ENCODE measurements at regions not wholly inside any gene's neighbourhood (a gene's known extent, or its start where the extent isn't known, plus 50 kb on each side); places are given as distances from the start of the nearest gene placed in this dataset.
A peak's percentile ranks its signal among the peaks of the same experiment; 100 is the strongest.
"Not testable (repeated sequence)": the region's sequence is repeated elsewhere in the genome, so short reads cannot be mapped to it uniquely, and the experiment has no call there.

DNA sequence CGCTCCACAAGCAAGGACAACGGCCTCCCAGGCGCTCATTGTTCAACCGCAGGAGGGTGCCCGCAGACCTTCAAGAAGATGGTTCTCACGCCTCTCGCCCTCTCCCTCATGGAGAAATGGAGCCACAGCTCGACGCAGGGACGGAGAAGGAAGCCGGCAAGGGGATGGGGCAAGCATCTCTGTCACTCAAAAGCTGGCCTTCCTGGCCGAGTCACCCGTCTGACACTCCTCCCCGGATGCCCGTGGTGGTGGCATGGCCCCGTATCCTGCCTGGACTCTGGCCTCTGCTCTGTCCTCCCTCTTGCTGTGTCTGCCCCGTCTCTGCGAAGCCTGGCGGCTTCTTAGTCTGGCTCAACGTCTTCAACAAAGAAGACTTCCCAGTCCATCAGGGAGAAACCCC is 1405.7 kb upstream of the PCDH10 start:
- H3K9me2 ChIP-seq (replicated peaks; ENCODE audit: insufficient read depth); DNase-seq (ENCODE audit: low spot score); H2AFZ ChIP-seq; H3K36me3 ChIP-seq (replicated peaks; ENCODE audit: insufficient read depth, low read depth); H3K4me1 ChIP-seq (ENCODE audit: insufficient read depth); H3K79me2 ChIP-seq; H4K20me1 ChIP-seq (ENCODE audit: insufficient read depth, poor library complexity, severe bottlenecking); H3K4me3 ChIP-seq; H3K27ac ChIP-seq; H3K4me2 ChIP-seq; H3K9me3 ChIP-seq (ENCODE audit: low read depth); H3K27me3 ChIP-seq: not testable (repeated sequence)
- 91% methylated on average over 14 of the region's 20 CpGs for WGBS (ENCODE audit: low lambda C conversion rate, missing lambda C conversion rate)

DNA sequence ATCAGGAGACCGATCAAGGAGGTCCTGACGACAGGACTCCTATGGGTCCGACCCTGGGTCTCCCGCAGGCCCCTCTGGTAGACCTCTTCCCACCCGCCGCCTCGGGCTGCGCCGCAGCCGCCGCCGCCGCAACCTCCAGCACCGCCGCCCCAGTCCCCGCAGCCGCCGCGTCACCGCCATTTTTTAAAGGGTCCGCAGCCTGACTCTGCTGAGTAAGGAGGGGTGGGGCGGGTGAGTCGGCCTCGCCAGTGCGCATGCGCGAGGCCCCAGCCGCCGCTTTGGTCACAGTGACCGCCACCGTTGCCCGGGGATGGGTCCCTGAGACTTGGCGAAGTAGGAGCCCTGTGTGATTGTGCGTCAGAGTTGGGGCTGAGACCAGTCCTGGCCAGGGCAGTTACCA is 1401.9 kb upstream of the PCDH10 start:
- H3K9me2 ChIP-seq (replicated peaks; ENCODE audit: insufficient read depth): not testable (repeated sequence)

DNA sequence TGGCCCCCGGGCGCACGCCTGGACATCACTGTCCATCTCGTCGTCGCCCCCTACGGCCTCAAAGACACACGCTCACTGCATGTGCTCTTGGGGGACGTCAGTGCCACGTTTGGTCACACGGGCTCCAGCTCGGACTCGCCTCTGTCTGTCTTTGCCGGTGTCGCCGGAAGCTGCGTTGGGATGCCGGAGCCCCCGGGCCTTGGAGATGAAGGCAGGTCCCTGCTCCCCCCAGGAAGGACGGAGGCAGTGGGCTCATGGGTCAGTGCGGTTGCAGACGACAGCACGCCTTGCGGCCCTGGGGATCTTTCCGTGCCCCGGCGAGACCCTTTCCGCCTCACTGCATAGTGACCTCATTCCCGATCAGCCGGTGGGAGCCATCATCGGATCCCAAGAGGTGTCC is 1399.9 kb upstream of the PCDH10 start:
- H3K27me3 ChIP-seq; H3K4me3 ChIP-seq; H3K4me1 ChIP-seq (ENCODE audit: insufficient read depth); H3K4me2 ChIP-seq; H4K20me1 ChIP-seq (ENCODE audit: insufficient read depth, poor library complexity, severe bottlenecking); H3K27ac ChIP-seq; DNase-seq (ENCODE audit: low spot score); H3K36me3 ChIP-seq (replicated peaks; ENCODE audit: insufficient read depth, low read depth); H3K9me2 ChIP-seq (replicated peaks; ENCODE audit: insufficient read depth); H2AFZ ChIP-seq; H3K79me2 ChIP-seq; H3K9me3 ChIP-seq (ENCODE audit: low read depth): not testable (repeated sequence)
- WGBS (ENCODE audit: low lambda C conversion rate, missing lambda C conversion rate): 96% methylated on average over 9 of the region's 31 CpGs

More for the DNA sequence above, 1401.9 kb upstream of the PCDH10 start:
- not testable (repeated sequence) for H3K36me3 ChIP-seq (replicated peaks; ENCODE audit: insufficient read depth, low read depth); H3K27me3 ChIP-seq; H3K9me3 ChIP-seq (ENCODE audit: low read depth); H2AFZ ChIP-seq; DNase-seq (ENCODE audit: low spot score); H3K4me3 ChIP-seq; H4K20me1 ChIP-seq (ENCODE audit: insufficient read depth, poor library complexity, severe bottlenecking); H3K27ac ChIP-seq; H3K79me2 ChIP-seq; H3K4me2 ChIP-seq; H3K4me1 ChIP-seq (ENCODE audit: insufficient read depth)
- WGBS (ENCODE audit: low lambda C conversion rate, missing lambda C conversion rate): 96% methylated on average over 24 of the region's 34 CpGs

DNA sequence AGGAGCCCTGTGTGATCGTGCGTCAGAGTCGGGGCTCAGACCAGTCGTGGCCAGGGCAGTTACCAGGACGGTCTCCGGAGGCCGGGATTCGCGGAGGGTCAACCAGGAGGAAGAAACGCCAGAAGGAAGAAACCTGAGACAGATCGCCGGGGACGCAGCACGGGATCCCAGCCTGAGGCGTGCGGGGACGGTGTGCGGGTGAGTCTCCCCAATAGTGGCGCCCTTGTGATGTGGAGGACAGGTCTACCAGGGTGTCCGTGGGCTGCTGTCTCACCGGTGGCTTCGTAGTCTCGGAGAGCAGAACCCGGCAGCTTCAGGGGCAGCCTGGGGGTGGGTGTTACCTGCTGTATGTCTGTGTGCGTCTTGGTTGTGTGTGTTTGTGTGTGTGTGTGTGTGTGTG is 1399.1 kb upstream of the PCDH10 start:
- H3K9me2 ChIP-seq (replicated peaks; ENCODE audit: insufficient read depth); H4K20me1 ChIP-seq (ENCODE audit: insufficient read depth, poor library complexity, severe bottlenecking); H3K4me3 ChIP-seq; H3K27me3 ChIP-seq; H3K9me3 ChIP-seq (ENCODE audit: low read depth); H3K4me2 ChIP-seq; H3K36me3 ChIP-seq (replicated peaks; ENCODE audit: insufficient read depth, low read depth); H2AFZ ChIP-seq; H3K4me1 ChIP-seq (ENCODE audit: insufficient read depth); H3K27ac ChIP-seq; H3K79me2 ChIP-seq: not testable (repeated sequence)
- WGBS (ENCODE audit: low lambda C conversion rate, missing lambda C conversion rate): 96% methylated on average over 17 of the region's 25 CpGs
- peak; percentile 41 for DNase-seq (ENCODE audit: low spot score)

DNA sequence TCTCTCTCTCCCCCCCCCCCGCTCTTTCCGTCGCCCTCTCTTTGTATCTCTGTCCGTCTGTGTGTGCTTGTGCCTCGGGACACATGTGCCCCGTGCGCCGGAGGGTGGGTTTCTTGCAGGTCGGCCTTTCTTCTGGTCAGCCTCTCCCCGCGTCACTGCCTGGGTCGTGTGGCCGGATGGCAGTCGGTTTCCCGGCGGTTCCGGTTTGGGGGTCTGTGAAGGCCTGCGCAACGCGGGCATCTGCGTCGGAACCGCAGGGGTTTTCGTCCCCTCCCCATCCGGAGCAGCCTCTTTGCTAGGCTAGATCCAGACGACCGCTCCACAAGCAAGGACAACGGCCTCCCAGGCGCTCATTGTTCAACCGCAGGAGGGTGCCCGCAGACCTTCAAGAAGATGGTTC is 1398.6 kb upstream of the PCDH10 start:
- H3K4me2 ChIP-seq; H4K20me1 ChIP-seq (ENCODE audit: insufficient read depth, poor library complexity, severe bottlenecking); H3K9me2 ChIP-seq (replicated peaks; ENCODE audit: insufficient read depth); H3K27me3 ChIP-seq; H3K4me1 ChIP-seq (ENCODE audit: insufficient read depth); H3K36me3 ChIP-seq (replicated peaks; ENCODE audit: insufficient read depth, low read depth); H3K27ac ChIP-seq; H3K4me3 ChIP-seq; DNase-seq (ENCODE audit: low spot score); H3K79me2 ChIP-seq; H3K9me3 ChIP-seq (ENCODE audit: low read depth); H2AFZ ChIP-seq: not testable (repeated sequence)
- WGBS (ENCODE audit: low lambda C conversion rate, missing lambda C conversion rate): 95% methylated on average over 26 of the region's 31 CpGs

DNA sequence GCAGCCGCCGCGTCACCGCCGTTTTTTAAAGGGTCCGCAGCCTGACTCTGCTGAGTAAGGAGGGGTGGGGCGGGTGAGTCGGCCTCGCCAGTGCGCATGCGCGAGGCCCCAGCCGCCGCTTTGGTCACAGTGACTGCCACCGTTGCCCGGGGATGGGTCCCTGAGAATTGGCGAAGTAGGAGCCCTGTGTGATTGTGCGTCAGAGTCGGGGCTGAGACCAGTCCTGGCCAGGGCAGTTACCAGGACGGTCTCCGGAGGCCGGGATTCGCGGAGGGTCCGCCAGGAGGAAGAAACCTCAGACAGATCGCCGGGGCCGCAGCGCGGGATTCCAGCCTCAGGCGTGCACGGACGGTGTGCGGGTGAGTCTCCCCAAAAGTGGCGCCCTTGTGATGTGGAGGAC is 1386.9 kb upstream of the PCDH10 start:
- no CpG with 5 or more reads among the region's 35 CpGs for WGBS (ENCODE audit: low lambda C conversion rate, missing lambda C conversion rate)
- not testable (repeated sequence) for DNase-seq (ENCODE audit: low spot score); H3K36me3 ChIP-seq (replicated peaks; ENCODE audit: insufficient read depth, low read depth)

DNA sequence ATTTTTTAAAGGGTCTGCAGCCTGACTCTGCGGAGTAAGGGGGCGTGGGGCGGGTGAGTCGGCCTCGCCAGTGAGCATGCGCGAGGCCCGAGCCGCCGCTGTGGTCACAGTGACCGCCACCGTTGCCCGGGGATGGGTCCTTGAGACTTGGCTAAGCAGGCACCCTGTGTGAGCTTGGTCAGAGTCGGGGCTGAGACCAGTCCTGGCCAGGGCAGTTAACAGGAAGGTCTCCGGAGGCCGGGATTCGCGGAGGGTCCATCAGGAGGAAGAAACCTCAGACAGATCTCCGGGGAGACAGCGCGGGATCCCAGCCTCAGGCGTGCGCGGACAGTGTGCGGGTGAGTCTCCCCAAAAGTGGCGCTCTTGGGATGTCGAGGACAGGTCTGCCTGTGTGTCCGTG is 1384.4 kb upstream of the PCDH10 start:
- Histone ChIP-seq H3K9me3 (ENCODE audit: low read depth) (no peaks in the 10 kb centered on the region), H4K20me1 (ENCODE audit: insufficient read depth, poor library complexity, severe bottlenecking) (no peaks in the 10 kb centered on the region), H3K9me2 (replicated peaks; ENCODE audit: insufficient read depth) (no peaks in the 10 kb centered on the region), H3K79me2 (no peaks in the 10 kb centered on the region), H3K4me1 (ENCODE audit: insufficient read depth) (no peaks in the 10 kb centered on the region), H3K27ac (no peak overlapping the region), H2AFZ (no peak overlapping the region), H3K36me3 (replicated peaks; ENCODE audit: insufficient read depth, low read depth) (no peaks in the 10 kb centered on the region), H3K4me2 (no peak overlapping the region), H3K4me3 (no peak overlapping the region), H3K27me3 (no peaks in the 10 kb centered on the region)
- TF ChIP-seq, protein P1, sequence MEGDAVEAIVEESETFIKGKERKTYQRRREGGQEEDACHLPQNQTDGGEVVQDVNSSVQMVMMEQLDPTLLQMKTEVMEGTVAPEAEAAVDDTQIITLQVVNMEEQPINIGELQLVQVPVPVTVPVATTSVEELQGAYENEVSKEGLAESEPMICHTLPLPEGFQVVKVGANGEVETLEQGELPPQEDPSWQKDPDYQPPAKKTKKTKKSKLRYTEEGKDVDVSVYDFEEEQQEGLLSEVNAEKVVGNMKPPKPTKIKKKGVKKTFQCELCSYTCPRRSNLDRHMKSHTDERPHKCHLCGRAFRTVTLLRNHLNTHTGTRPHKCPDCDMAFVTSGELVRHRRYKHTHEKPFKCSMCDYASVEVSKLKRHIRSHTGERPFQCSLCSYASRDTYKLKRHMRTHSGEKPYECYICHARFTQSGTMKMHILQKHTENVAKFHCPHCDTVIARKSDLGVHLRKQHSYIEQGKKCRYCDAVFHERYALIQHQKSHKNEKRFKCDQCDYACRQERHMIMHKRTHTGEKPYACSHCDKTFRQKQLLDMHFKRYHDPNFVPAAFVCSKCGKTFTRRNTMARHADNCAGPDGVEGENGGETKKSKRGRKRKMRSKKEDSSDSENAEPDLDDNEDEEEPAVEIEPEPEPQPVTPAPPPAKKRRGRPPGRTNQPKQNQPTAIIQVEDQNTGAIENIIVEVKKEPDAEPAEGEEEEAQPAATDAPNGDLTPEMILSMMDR (IDR thresholded peaks at IDR 0.05; ENCODE audit: poor library complexity): no peak
- TF ChIP-seq EZH2 (IDR thresholded peaks at IDR 0.05; ENCODE audit: borderline replicate concordance) (no peak), EZH2phosphoT487 (IDR thresholded peaks at IDR 0.05; ENCODE audit: low read depth, severe bottlenecking, unreplicated experiment) (no peak)
- peak; percentile 2 for DNase-seq (ENCODE audit: low spot score)
- WGBS (ENCODE audit: low lambda C conversion rate, missing lambda C conversion rate): 96% methylated on average over 25 of the region's 28 CpGs

More for the DNA sequence above, 1386.9 kb upstream of the PCDH10 start:
- H3K27me3 ChIP-seq; H4K20me1 ChIP-seq (ENCODE audit: insufficient read depth, poor library complexity, severe bottlenecking); H3K4me2 ChIP-seq; H2AFZ ChIP-seq; H3K9me3 ChIP-seq (ENCODE audit: low read depth); H3K27ac ChIP-seq; H3K9me2 ChIP-seq (replicated peaks; ENCODE audit: insufficient read depth); H3K79me2 ChIP-seq; H3K4me1 ChIP-seq (ENCODE audit: insufficient read depth); H3K4me3 ChIP-seq: not testable (repeated sequence)

DNA sequence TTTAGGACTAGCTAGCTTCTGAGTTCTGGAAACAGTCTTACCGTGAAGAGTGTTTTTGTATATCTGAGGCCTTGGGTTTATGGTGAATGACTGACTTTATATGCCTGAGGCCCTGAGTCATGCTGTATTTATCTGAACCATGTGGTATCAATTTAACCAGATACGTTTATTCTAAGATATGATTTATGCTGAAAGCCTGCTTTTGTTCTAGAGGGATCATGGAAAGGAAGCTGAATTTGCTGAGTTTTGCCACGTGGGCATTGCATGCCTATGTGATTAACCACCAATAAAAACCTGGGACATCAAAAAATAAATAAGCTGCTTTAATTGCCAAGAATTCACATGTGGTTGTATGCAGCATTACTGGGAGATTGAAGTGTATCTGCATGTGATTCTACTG is 1374.7 kb upstream of the PCDH10 start:
- not testable (repeated sequence) for H2AFZ ChIP-seq; H3K9me3 ChIP-seq (ENCODE audit: low read depth); H3K27me3 ChIP-seq; H3K9me2 ChIP-seq (replicated peaks; ENCODE audit: insufficient read depth); H4K20me1 ChIP-seq (ENCODE audit: insufficient read depth, poor library complexity, severe bottlenecking); H3K79me2 ChIP-seq; H3K36me3 ChIP-seq (replicated peaks; ENCODE audit: insufficient read depth, low read depth); H3K4me3 ChIP-seq
- DNase-seq (ENCODE audit: low spot score): peak; percentile 27
- peak overlapping the region; percentile 9 for H3K4me2 ChIP-seq
- H3K27ac ChIP-seq: peak overlapping the region; percentile 48
- 10% methylated on average over 3 of the region's 3 CpGs for WGBS (ENCODE audit: low lambda C conversion rate, missing lambda C conversion rate)
- peaks cover 10% of the 10 kb centered on the region for H3K4me1 ChIP-seq (ENCODE audit: insufficient read depth)

Data from hepatocyte (in vitro differentiated cells).